Epithelial cell of proximal tubule (primary cell): ENCODE measurements at regions not wholly inside any gene's neighbourhood (a gene's known extent, or its start where the extent isn't known, plus 50 kb on each side); places are given as distances from the start of the nearest gene placed in this dataset.

Source experiments
- DNase-seq: peaks from one replicate; pipeline ENCODE4 v3.0.0-alpha.2; 2011; ENCODE audit warnings: low read depth
- H3K4me3 ChIP-seq: 2 replicates; pipeline ENCODE4 v1.5.1; 2011; ENCODE audit warnings: low read depth, mild to moderate bottlenecking, low read length
- CTCF ChIP-seq: conservative IDR thresholded peaks from 2 replicates; pipeline ENCODE4 v1.5.1; 2012; ENCODE audit warnings: low read depth, mild to moderate bottlenecking, low read length

DNA sequence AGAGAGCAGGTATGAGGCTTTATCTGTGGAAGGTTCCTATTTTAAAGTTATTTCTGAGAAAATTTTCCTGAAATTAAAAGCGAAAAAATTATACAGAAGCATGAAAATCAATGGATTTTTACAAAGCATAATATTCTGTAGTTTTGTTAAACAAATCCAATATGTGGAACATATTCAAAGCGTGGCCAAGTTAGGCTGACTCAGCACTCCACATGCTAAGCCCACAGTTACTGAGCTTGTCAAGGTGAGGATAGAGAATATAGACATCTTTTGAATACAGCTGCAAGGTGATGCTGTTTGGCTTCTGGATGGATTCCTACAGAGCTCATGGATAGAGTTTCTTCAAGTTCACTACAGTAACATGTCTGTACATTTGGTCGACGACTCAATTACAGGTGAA lies 302.5 kb downstream of the C3orf38 start:
- DNase-seq, result no peak
- no peak overlapping the region for H3K4me3 ChIP-seq
- TF ChIP-seq CTCF, result no peak

DNA sequence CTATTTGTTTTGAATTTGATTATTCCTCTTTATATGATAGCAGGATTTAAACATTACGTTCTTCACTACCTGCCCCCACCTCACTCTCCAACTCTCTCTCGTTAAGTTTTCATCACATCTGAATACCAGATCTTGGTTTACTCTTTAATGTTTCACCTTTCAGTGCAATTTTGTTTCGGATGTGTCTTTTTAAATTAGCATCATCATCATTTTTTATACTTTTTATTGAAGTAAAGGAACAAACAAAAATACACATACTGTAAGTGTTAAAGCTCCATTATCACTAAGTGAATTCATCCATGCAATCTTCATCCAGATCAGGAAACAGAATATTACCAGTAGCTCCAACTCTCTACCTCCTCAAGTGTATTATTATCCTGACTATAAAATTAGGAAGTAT lies 310.6 kb downstream of the C3orf38 start:
- no peak overlapping the region for H3K4me3 ChIP-seq
- no peak for DNase-seq
- TF ChIP-seq CTCF, result no peak

GRCh38 chr3:88462230-88462629 lies 312.5 kb downstream of the C3orf38 start:
- no peak overlapping the region for H3K4me3 ChIP-seq
- no peak for TF ChIP-seq CTCF
- no peak for DNase-seq

DNA sequence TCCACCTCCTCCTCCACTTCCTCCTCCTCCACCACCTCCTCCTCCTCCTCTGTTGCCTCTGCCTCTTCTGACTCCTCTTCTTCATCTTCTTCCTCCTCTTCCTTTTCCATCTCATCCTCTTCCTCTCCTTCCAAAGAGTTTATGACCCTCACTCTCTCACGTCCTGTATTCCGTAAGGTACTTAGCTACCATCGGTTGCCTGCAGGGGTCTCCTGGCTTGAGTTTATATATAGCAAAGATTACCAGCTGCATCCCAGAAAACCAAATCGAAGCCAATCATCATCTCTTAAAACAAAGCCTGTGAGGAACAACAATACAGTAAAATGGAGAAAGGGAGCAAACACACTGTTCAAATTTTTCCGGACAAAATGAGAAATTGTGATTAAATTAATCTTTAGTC lies 317.4 kb downstream of the C3orf38 start:
- no peak for TF ChIP-seq CTCF

DNA sequence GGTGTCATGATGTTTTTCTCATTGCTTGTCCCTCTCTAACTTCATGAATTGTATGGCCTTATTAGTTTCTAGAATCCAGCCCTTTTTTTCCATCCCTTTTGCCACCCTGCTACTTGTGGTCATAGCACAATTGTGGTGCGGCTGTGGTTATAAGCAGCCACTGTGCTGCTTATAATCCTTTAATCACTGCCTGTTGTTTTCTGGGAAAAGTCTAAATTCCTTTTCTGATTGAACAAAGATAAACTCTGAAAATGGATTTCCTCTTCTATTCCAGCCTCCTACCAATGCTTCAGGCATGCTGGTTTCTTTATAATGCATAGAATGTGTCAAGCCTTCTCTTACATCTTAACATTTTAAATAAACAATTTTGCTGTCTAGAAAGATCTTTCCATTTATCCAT lies 319.5 kb downstream of the C3orf38 start:
- TF ChIP-seq CTCF, result no peak
- no peak overlapping the region for H3K4me3 ChIP-seq
- no peak for DNase-seq

More for the DNA sequence above, 317.4 kb downstream of the C3orf38 start:
- no peak overlapping the region for H3K4me3 ChIP-seq
- DNase-seq, result no peak

DNA sequence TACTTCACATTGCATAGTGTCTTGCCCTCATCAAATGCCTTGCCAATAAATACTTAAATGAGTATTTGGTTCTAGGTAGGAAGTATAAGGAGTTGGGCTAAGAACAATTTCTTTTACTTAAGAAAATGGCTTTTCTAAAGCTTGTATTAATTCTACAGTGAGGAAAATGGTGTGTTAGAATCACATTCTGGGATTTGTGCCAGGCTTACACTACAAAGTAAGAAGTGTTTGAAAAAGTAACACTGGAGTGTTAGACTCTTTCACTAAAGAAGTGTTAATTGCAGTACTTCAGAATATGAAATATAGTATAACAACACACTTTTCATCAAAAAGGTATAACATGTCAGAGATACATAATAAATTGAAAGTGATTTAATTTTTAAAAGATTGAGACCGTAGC lies 328.7 kb downstream of the C3orf38 start:
- H3K4me3 ChIP-seq, result no peak overlapping the region
- DNase-seq, result no peak
- TF ChIP-seq CTCF, result no peak

DNA sequence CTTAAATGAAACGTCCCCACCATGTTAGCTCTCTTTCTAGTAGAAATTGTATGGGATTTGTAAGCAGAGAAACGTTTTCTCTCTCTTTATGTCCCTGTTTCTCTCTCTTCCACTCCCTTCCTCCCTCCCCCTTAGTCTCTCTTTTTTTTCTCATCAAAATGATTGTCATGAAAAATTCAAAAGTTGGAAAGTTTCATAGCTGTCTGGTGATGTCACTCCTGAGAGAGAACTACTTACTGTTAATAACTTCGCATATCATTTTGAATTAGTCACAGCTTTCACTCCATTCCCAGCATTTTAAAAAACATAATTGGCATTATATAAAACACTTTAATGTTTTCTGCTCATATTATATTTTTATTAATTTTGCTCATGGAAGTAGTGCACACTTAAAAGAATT lies 331.1 kb downstream of the C3orf38 start:
- no peak for TF ChIP-seq CTCF
- no peak overlapping the region for H3K4me3 ChIP-seq
- no peak for DNase-seq
